ENCODE measurements at regions not wholly inside any gene's neighbourhood (a gene's known extent, or its start where the extent isn't known, plus 50 kb on each side); places are given as distances from the start of the nearest gene placed in this dataset.

- Mint-ChIP-seq H3K27ac (no peak overlapping the region), H3K4me3 (no peak overlapping the region), H3K27me3 (ENCODE audit: low read depth) (no peaks in the 10 kb centered on the region; the same call in 1 of the 2 replicates), H3K36me3 (peaks cover 3% of the 10 kb centered on the region; the same call in 1 of the 2 replicates), H3K4me1 (peaks cover 2% of the 10 kb centered on the region), H3K9me3 (peaks cover 12% of the 10 kb centered on the region; the same call in 1 of the 2 replicates)
- DNase-seq (ENCODE audit: low spot score) (no peak), ATAC-seq (no peak)
- TF ChIP-seq IRF1 (CRISPR knock-in tag; IDR thresholded peaks at IDR 0.05) = no peak
- no peak for TF ChIP-seq NR3C1 (CRISPR knock-in tag; conservative IDR thresholded peaks at IDR 0.05; ENCODE audit: low read depth)
- no peak for TF ChIP-seq ZNF416 (CRISPR knock-in tag; IDR thresholded peaks at IDR 0.05)
- TF ChIP-seq GABPB1 (CRISPR knock-in tag; IDR thresholded peaks at IDR 0.05) = no peak
- TF ChIP-seq ZNF219 (CRISPR knock-in tag; IDR thresholded peaks at IDR 0.05; ENCODE audit: borderline replicate concordance) = no peak
- no peak for TF ChIP-seq ZNF121 (CRISPR knock-in tag; IDR thresholded peaks at IDR 0.05)
- POLR2A ChIA-PET = no interaction called here
- CTCF ChIA-PET = no interaction called here
Measured at GRCh38 chr4:52317981-52318380, 266.9 kb downstream of the SPATA18 start.

GRCh38 chr4:52329894-52330293 is 278.8 kb downstream of the SPATA18 start:
- ATAC-seq (no peak), DNase-seq (ENCODE audit: low spot score) (no peak)
- Mint-ChIP-seq H3K9me3 (peaks cover 64% of the 10 kb centered on the region), H3K27ac (no peak overlapping the region), H3K36me3 (peaks cover 26% of the 10 kb centered on the region), H3K27me3 (ENCODE audit: low read depth) (no peaks in the 10 kb centered on the region; the same call in 1 of the 2 replicates), H3K4me3 (no peak overlapping the region), H3K4me1 (no peaks in the 10 kb centered on the region)
- TF ChIP-seq ZBTB43 (CRISPR knock-in tag; IDR thresholded peaks at IDR 0.05) (no peak), NR3C1 (CRISPR knock-in tag; conservative IDR thresholded peaks at IDR 0.05; ENCODE audit: low read depth) (no peak), MLX (CRISPR knock-in tag; IDR thresholded peaks at IDR 0.05) (no peak), ZNF671 (CRISPR knock-in tag; IDR thresholded peaks at IDR 0.05) (no peak), PREB (CRISPR knock-in tag; IDR thresholded peaks at IDR 0.05; ENCODE audit: borderline replicate concordance) (no peak), SP1 (CRISPR knock-in tag; conservative IDR thresholded peaks at IDR 0.05) (no peak), ZNF416 (CRISPR knock-in tag; IDR thresholded peaks at IDR 0.05) (no peak), ZNF532 (CRISPR knock-in tag; IDR thresholded peaks at IDR 0.05; ENCODE audit: borderline replicate concordance) (no peak), AFF4 (CRISPR knock-in tag; IDR thresholded peaks at IDR 0.05; ENCODE audit: borderline replicate concordance) (no peak), HMGA2 (CRISPR knock-in tag; IDR thresholded peaks at IDR 0.05) (no peak), ETV6 (CRISPR knock-in tag; IDR thresholded peaks at IDR 0.05) (no peak), CDX4 (CRISPR knock-in tag; IDR thresholded peaks at IDR 0.05; ENCODE audit: borderline replicate concordance) (no peak), CREM (CRISPR knock-in tag; IDR thresholded peaks at IDR 0.05) (no peak), ZNF121 (CRISPR knock-in tag; IDR thresholded peaks at IDR 0.05) (no peak), TEAD4 (CRISPR knock-in tag; IDR thresholded peaks at IDR 0.05) (no peak), GRHL2 (CRISPR knock-in tag; IDR thresholded peaks at IDR 0.05; ENCODE audit: insufficient replicate concordance, severe bottlenecking) (no peak), ELF4 (CRISPR knock-in tag; IDR thresholded peaks at IDR 0.05; ENCODE audit: low read depth) (no peak), TEAD1 (CRISPR knock-in tag; IDR thresholded peaks at IDR 0.05) (no peak), GTF2I (CRISPR knock-in tag; conservative IDR thresholded peaks at IDR 0.05) (no peak)
- CTCF ChIA-PET = no interaction called here
- POLR2A ChIA-PET = no interaction called here
